HG02840 (cell line): ENCODE measurements at regions not wholly inside any gene's neighbourhood (a gene's known extent, or its start where the extent isn't known, plus 50 kb on each side); places are given as distances from the start of the nearest gene placed in this dataset.

Experiments used
- ATAC-seq: cut with Tn5 transposase; IDR thresholded peaks from one replicate; pipeline ENCODE4 v1.9.1; 2021; ENCODE audit warnings: mild to moderate bottlenecking, moderate library complexity, moderate number of reproducible peaks; ENCODE audit not compliant: unreplicated experiment, low FRiP score

GRCh38 chr22:49291781-49292180, 535.9 kb downstream of the BRD1 start:
- no peak for ATAC-seq

GRCh38 chr22:49291169-49291568, 536.5 kb downstream of the BRD1 start:
- ATAC-seq, result no peak

DNA sequence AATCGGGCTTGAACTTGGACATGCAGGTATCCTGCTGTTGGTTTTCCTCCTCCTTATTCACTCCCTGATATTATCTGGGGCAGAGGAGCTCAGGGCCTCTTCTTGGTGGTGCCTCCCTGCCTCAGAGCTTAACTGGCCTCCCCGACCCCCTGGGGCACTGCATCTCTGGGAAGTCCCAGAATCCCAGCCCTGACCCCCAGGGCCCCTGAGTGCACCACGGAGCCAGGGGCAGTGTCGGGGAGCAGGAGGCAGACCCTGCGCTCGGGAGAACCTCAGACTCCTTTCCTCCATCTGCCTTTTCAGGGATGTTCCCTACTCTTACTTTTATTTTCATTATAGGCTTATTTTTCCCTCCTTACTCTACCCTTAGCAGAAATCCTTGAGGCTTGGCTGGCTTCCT, 537.0 kb downstream of the BRD1 start:
- no peak for ATAC-seq

- ATAC-seq, result no peak
Observed at GRCh38 chr22:49289822-49290679, 537.6 kb downstream of the BRD1 start.

DNA sequence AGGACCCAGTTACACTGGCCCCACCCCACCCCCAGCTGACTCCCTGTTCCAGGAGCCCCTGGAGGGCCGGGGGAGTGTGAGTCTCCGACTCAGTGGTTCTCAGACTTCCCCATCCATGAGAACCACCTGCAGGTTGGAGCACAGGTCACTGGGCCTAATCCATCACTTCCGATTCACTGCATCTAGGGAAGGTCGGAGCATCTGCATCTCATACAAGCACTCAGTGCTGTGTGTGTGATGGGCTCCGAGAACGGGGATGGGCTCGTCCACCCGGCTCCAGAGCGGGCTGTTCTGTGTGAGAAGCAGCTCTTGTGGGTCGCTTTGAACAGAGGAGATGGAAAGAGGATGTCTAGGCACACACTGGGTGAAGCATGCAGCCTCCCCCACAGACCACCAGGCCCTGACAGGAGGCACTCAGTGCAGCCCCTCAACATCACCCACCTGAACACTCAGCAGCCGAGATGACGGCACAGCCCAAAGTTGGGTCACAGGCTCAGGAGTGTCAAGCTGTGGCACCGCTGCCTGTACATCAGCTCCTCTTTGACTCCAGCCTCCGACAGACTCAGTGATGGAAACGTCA, 541.4 kb downstream of the BRD1 start:
- ATAC-seq, result no peak

DNA sequence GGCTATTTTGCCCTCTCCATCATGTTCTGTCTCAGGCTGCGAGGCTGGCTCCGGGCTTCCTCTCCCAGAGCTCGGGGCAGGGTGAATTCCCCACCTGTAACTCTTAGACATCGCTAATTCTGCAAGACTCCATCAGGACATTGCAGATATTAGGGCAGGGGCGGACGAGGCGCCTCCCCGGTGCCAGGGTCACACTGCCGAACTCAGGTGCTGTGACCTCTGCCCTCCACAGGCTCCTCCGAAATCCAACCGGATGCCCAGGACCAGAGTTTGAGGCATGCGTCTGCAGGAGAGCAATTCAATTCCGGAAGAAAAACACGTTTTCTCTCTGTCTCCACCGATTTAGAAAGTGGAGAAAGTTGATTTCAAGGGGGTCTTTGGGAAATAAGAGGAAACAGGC, 542.7 kb downstream of the BRD1 start:
- ATAC-seq, result no peak

- no peak for ATAC-seq
Observed at GRCh38 chr22:49284056-49284784, 543.5 kb downstream of the BRD1 start.

- no peak for ATAC-seq
Observed at GRCh38 chr22:49282596-49282995, 545.1 kb downstream of the BRD1 start.

GRCh38 chr22:49281467-49282340, 546.0 kb downstream of the BRD1 start:
- ATAC-seq, result no peak

DNA sequence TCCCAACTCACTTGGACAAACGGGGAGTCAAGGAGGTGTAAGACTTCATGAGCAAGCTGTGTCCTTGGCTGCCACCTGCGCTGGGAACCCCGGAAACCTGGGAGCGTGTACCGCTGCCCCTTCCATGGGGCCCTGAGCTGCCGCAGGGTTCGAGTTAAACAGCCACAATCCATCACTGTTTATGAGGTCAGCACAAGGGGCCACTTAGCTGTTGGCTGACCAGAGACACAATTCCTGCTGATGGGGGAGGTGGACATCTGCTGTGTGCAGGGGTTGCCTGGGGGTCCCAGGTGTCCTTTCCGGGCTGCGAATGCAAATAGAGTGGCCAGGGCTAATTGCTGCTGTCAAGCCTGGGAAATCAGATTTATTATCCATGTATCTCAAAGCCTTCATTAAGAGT, 549.3 kb downstream of the BRD1 start:
- ATAC-seq, result no peak

- no peak for ATAC-seq
Observed at GRCh38 chr22:49276567-49276966, 551.1 kb downstream of the BRD1 start.

DNA sequence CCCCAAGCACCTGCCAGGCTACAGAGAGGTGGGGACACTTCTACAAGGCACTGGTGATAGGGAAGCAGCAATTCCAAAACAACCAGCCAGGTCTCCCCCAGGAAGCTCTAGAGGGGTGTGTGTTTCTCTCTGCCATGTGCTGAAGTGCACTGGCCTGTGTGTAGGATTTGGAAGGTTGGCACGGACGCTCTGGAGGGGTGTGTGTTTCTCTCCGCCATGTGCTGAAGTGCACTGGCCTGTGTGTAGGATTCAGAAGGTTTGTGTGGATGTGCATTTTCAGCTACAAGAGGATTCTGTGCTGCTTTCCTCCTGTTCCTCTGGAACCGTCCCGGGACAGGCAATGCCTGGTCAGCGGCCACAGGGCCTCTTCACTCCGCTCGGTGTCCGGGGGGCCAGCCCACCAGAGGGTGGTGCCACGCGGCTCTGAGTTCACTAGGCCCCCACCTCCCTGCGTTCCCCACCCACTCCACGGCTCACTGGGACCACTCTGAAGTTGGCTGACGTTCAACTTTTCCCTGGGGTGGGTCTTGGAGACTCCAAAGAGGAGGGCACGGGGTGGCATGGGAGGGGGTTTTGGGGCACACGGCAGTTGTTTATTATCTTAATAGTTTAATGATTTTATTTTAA, 552.8 kb downstream of the BRD1 start:
- no peak for ATAC-seq

DNA sequence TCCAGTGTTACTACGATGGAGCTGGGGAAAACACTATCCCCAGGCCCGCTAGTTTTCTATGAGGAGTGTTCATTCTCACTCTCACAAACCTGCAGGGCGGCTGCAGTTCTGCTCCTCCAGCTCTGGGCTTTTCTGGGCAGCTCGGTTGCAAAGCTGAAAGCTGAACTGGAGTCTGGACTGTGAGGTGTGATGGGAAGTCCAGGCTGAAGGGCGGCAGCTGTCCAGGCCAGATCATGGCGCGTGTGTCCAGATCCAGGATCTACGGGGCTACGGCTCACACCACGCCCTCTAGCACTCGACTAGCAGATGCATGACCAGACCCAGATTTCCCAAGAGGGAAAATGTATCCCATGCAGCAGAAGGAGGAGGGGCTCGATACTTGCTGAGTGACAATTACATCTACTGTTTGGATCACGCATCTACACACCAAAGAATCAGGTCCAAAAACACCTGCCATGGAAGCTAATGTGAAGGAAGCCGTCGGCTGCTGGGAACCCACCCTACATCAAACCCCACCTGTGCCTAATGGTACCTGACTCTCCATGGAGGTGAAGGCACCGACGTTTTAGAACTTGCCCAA, 555.0 kb downstream of the BRD1 start:
- ATAC-seq, result no peak

- ATAC-seq, result no peak
Observed at GRCh38 chr22:49271831-49272230, 555.8 kb downstream of the BRD1 start.

DNA sequence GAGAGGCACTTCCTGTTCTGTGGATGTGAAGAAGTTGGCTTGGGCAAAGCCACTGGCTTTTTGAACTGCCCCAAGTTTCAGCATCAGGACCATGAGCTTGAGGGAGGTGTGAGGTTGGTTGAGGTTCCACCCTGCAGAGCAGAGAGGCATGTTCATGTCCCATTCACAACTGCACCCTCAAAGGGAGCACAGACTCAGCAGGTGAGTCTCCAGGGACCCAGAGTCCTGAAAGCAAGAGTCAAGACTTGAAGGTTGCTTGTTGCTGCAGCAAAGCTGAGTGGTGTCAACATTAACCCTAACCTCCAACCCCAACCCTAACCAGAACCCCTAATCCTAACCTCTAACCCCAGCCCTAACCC, 556.3 kb downstream of the BRD1 start:
- no peak for ATAC-seq

DNA sequence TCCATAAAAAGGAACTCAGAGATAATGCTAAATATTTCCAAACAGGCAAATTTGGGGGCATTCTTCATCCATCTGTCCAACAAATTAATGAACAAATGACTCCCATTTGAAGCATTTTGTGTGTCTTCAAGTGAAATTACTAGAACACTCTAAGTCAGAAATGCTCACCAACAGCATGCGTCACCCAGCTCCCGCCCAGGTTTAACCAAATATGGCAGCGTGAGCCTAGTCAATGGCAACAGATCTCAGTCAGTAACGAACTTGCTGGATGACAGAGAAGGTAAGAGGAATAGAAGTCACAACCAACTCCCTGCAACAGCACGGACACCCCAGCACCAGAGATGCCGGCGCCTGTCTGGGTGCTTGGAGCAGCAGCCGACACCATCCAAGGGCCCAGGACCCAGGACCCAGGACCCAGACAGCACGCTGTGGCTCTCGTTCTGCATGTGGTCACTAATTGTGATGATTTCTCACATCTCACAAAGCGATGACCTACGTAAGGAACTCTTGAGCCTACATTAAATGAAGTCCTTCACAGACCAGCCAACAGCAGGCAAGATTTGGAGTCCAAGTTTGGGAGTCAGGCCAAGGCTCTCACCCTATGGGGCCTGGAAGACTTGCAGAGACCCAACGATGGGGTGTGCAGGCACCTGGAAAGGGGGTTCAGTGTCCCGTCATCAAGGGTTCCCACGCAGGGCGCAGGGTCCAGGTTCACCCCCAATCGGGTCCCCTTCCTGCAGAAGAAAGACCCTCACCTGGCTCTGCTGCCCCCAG, 556.9 kb downstream of the BRD1 start:
- no peak for ATAC-seq

GRCh38 chr22:49269928-49270327, 557.7 kb downstream of the BRD1 start:
- ATAC-seq, result no peak

- no peak for ATAC-seq
Observed at GRCh38 chr22:49269371-49269770, 558.3 kb downstream of the BRD1 start.

- no peak for ATAC-seq
Observed at GRCh38 chr22:49268924-49269323, 558.7 kb downstream of the BRD1 start.
